Brain microvascular endothelial cell (primary cell): ENCODE measurements at regions not wholly inside any gene's neighbourhood (a gene's known extent, or its start where the extent isn't known, plus 50 kb on each side); places are given as distances from the start of the nearest gene placed in this dataset.

Experiments
- DNase-seq: peaks from one replicate; pipeline ENCODE4 v3.0.0-alpha.2; 2020
- H3K27ac ChIP-seq: fragments of 250-450 bp; sonication (Bioruptor Pico); 2 replicates; pipeline ENCODE4 v1.5.1; 2020; ENCODE audit warnings: mild to moderate bottlenecking, moderate library complexity
- H3K27me3 ChIP-seq: fragments of 250-450 bp; sonication (Bioruptor Pico); replicated peaks from 2 replicates; pipeline ENCODE4 v1.5.1; 2020; ENCODE audit warnings: mild to moderate bottlenecking
- H3K36me3 ChIP-seq: fragments of 250-450 bp; sonication (Bioruptor Pico); replicated peaks from 2 replicates; pipeline ENCODE4 v1.5.1; 2020; ENCODE audit warnings: mild to moderate bottlenecking
- H3K4me3 ChIP-seq: 2 replicates; pipeline ENCODE4 v1.5.1; 2011; ENCODE audit warnings: low read depth, mild to moderate bottlenecking, control low read depth, low read length, moderate library complexity
- in situ Hi-C: cut with HindIII; loops from 2 replicates; pipeline ENCODE4 v1.10.0; 2017; ENCODE audit warnings: low sequenced_read_pairs, low pct_ligation_motif_present
- TF ChIP-seq, protein P1 (sequence below): IDR thresholded peaks from 2 replicates; pipeline ENCODE4 v1.5.1; 2011; ENCODE audit warnings: low read depth, mild to moderate bottlenecking, moderate library complexity, low read length, control low read depth, inconsistent platforms; ENCODE audit errors: missing control alignments

DNA sequence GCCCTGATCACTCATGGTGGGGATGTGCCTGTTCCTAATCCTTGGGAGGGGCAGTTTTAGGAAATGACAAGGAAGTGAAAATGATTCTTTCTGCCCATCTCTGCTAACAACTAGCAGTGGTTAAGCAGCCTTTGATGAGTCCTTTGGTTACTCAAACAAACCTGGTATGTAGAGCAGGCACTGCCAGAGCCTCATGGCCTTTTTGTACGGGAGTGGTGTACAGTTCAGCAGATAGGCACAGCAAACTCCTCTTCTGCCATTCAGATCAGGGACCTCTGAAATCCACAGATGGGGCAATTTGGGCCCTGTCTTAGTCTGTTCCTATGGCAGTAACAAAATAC is 66.2 kb downstream of the FZD4 start:
- no peak for DNase-seq
- H3K27ac ChIP-seq, result no peak overlapping the region
- no peaks in the 10 kb centered on the region for H3K27me3 ChIP-seq
- TF ChIP-seq, protein P1, sequence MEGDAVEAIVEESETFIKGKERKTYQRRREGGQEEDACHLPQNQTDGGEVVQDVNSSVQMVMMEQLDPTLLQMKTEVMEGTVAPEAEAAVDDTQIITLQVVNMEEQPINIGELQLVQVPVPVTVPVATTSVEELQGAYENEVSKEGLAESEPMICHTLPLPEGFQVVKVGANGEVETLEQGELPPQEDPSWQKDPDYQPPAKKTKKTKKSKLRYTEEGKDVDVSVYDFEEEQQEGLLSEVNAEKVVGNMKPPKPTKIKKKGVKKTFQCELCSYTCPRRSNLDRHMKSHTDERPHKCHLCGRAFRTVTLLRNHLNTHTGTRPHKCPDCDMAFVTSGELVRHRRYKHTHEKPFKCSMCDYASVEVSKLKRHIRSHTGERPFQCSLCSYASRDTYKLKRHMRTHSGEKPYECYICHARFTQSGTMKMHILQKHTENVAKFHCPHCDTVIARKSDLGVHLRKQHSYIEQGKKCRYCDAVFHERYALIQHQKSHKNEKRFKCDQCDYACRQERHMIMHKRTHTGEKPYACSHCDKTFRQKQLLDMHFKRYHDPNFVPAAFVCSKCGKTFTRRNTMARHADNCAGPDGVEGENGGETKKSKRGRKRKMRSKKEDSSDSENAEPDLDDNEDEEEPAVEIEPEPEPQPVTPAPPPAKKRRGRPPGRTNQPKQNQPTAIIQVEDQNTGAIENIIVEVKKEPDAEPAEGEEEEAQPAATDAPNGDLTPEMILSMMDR, result no peak
- no peaks in the 10 kb centered on the region for H3K36me3 ChIP-seq
- no peak overlapping the region for H3K4me3 ChIP-seq
- in situ Hi-C loops, result no loop called here

DNA sequence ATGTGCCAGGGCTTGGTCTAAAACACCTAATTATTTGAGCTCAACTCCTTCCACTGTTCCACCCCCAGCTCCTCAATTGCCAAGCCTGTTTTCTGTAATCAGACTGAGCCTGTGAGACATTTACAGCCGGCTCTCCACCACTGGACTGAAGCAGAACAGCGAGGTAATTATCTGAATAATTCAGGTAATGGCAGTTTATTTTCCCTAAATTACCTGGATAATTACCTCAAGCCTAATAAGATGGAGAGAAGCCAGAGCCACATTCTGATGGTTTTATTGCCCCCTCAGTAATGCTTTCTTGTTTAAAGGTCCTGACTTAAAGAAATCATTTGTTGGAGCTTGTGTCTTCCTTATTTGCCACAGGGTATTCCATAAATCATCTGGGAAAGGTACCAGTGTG is 64.2 kb downstream of the FZD4 start:
- H3K27me3 ChIP-seq, result no peaks in the 10 kb centered on the region
- H3K27ac ChIP-seq, result no peak overlapping the region
- H3K36me3 ChIP-seq, result no peaks in the 10 kb centered on the region
- TF ChIP-seq, protein P1, result no peak
- in situ Hi-C loops, result no loop called here
- H3K4me3 ChIP-seq, result no peak overlapping the region
- no peak for DNase-seq

DNA sequence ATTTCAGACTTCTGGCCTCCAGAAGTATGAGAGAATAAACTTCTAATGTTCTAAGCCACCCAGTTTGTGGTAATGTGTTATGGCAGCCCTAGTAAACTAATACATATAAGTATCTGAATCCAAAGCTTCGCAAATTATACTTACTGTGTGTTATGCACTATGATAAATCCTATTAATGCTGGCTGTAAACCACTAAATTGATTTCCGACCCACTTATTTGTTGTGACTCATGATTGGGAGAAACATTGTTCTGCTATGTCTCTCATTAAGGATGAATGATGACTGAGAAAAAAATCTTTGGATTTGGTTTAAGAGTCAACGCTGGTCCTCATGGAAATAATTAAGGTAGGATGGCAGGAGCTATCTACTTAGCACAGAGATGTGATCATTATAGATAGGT is 62.0 kb downstream of the FZD4 start:
- no peak overlapping the region for H3K27ac ChIP-seq
- TF ChIP-seq, protein P1, result no peak
- no peak overlapping the region for H3K4me3 ChIP-seq
- in situ Hi-C loops, result no loop called here
- H3K36me3 ChIP-seq, result no peaks in the 10 kb centered on the region
- H3K27me3 ChIP-seq, result no peaks in the 10 kb centered on the region
- DNase-seq, result no peak
